H1 (cell line): ENCODE measurements at regions not wholly inside any gene's neighbourhood (a gene's known extent, or its start where the extent isn't known, plus 50 kb on each side); places are given as distances from the start of the nearest gene placed in this dataset.

Experiments used
- CHD7 ChIP-seq: fragments of 300-600 bp; sonication (generic); IDR thresholded peaks from 2 replicates; pipeline ENCODE4 v1.7.1; 2012; ENCODE audit warnings: low read length, moderate library complexity, mild to moderate bottlenecking, inconsistent platforms; ENCODE audit not compliant: insufficient replicate concordance
- GTF2F1 ChIP-seq: IDR thresholded peaks from 2 replicates; pipeline ENCODE4 v1.6.1; 2012; ENCODE audit warnings: low read depth, low read length, improper control_type of control experiment, borderline replicate concordance
- NANOG ChIP-seq: IDR thresholded peaks from 2 replicates; pipeline ENCODE4 v1.6.1; 2011; ENCODE audit warnings: low read length, low read depth, mild to moderate bottlenecking, inconsistent platforms; ENCODE audit not compliant: insufficient read depth, poor library complexity, severe bottlenecking
- POLR2A ChIP-seq, 2 experiments: IDR thresholded peaks; 1 replicate in 1 of 2; 2 replicates in 1 of 2; pipeline ENCODE4 v1.6.1; 2011; ENCODE audit warnings: low read depth in 2 of 2, low read length in 2 of 2, mild to moderate bottlenecking in 2 of 2; ENCODE audit errors: control extremely low read depth in 1 of 2
- YY1 ChIP-seq: IDR thresholded peaks from 2 replicates; pipeline ENCODE4 v1.6.1; 2011; ENCODE audit warnings: low read depth, mild to moderate bottlenecking, low read length

- TF ChIP-seq CHD7 (no peak), GTF2F1 (no peak), YY1 (no peak), NANOG (no peak), POLR2A (IDR thresholded peaks at IDR 0.05; ENCODE audit: control extremely low read depth in 1 of 2, low read depth in 2 of 2, low read length in 2 of 2) (no peak)
Observed at GRCh38 chrX:38935561-38935960, 134.3 kb downstream of the MID1IP1 start (continued).
